Astrocyte (in vitro differentiated cells and primary cell): ENCODE measurements at regions not wholly inside any gene's neighbourhood (a gene's known extent, or its start where the extent isn't known, plus 50 kb on each side); places are given as distances from the start of the nearest gene placed in this dataset.

Experiments
- DNase-seq: peaks from one replicate; pipeline ENCODE4 v3.0.0-alpha.2; 2010; ENCODE audit warnings: low read depth
- FAIRE-seq: peaks from 2 replicates; lab custom pipeline; 2011; peaks lifted over from hg19 to GRCh38; lab: Jason Lieb, UNC
- H2AFZ ChIP-seq: 2 replicates; pipeline ENCODE4 v1.6.0; 2012; ENCODE audit warnings: low read depth, low read length, inconsistent platforms
- H3K27ac ChIP-seq: 2 replicates; pipeline ENCODE4 v1.5.1; 2011; ENCODE audit warnings: low read depth, low read length, inconsistent platforms
- H3K27me3 ChIP-seq: 2 replicates; pipeline ENCODE4 v1.6.0; 2011; ENCODE audit warnings: low read length, inconsistent platforms; ENCODE audit not compliant: insufficient read depth
- H3K36me3 ChIP-seq: 2 replicates; pipeline ENCODE4 v1.5.1; 2011; ENCODE audit warnings: low read length, inconsistent platforms; ENCODE audit not compliant: insufficient read depth
- H3K4me1 ChIP-seq: 2 replicates; pipeline ENCODE4 v1.5.1; 2011; ENCODE audit warnings: low read length, inconsistent platforms; ENCODE audit not compliant: insufficient read depth
- H3K4me2 ChIP-seq: 2 replicates; pipeline ENCODE4 v1.6.0; 2012; ENCODE audit warnings: low read length, inconsistent platforms
- H3K4me3 ChIP-seq: 2 replicates; pipeline ENCODE4 v1.5.1; 2011; ENCODE audit warnings: low read depth, mild to moderate bottlenecking, low read length, inconsistent platforms; ENCODE audit not compliant: insufficient read depth
- H3K79me2 ChIP-seq: 2 replicates; pipeline ENCODE4 v1.6.0; 2012; ENCODE audit warnings: mild to moderate bottlenecking, low read length, inconsistent platforms; ENCODE audit not compliant: insufficient read depth
- H3K9ac ChIP-seq: 2 replicates; pipeline ENCODE4 v1.6.0; 2012; ENCODE audit warnings: mild to moderate bottlenecking, low read length, inconsistent platforms
- H3K9me3 ChIP-seq: 2 replicates; pipeline ENCODE4 v1.5.1; 2012; ENCODE audit warnings: low read depth, mild to moderate bottlenecking, low read length, inconsistent platforms; ENCODE audit not compliant: insufficient read depth
- H4K20me1 ChIP-seq: 2 replicates; pipeline ENCODE4 v1.6.0; 2012; ENCODE audit warnings: low read length, inconsistent platforms; ENCODE audit not compliant: insufficient read depth
- H3K27ac Mint-ChIP-seq: one replicate; pipeline ENCODE4 v1.8.0; 2021; ENCODE audit warnings: mild to moderate bottlenecking, mixed read lengths; ENCODE audit not compliant: unreplicated experiment
- H3K27me3 Mint-ChIP-seq: one replicate; pipeline ENCODE4 v1.8.0; 2021; ENCODE audit warnings: low read depth, mixed read lengths; ENCODE audit not compliant: unreplicated experiment
- H3K36me3 Mint-ChIP-seq: one replicate; pipeline ENCODE4 v1.8.0; 2021; ENCODE audit warnings: low read depth, mixed read lengths; ENCODE audit not compliant: unreplicated experiment
- H3K4me1 Mint-ChIP-seq: one replicate; pipeline ENCODE4 v1.8.0; 2021; ENCODE audit warnings: low read depth, mixed read lengths; ENCODE audit not compliant: unreplicated experiment
- H3K4me3 Mint-ChIP-seq: one replicate; pipeline ENCODE4 v1.8.0; 2021; ENCODE audit warnings: mild to moderate bottlenecking, moderate library complexity, mixed read lengths; ENCODE audit not compliant: unreplicated experiment
- H3K9me3 Mint-ChIP-seq: one replicate; pipeline ENCODE4 v1.8.0; 2021; ENCODE audit warnings: mild to moderate bottlenecking, mixed read lengths; ENCODE audit not compliant: unreplicated experiment
- EZH2 ChIP-seq: IDR thresholded peaks from 2 replicates; pipeline ENCODE4 v1.6.1; 2012; ENCODE audit warnings: mild to moderate bottlenecking, low read length, inconsistent platforms; ENCODE audit not compliant: insufficient read depth
- TF ChIP-seq, protein P1 (sequence below): IDR thresholded peaks from 2 replicates; pipeline ENCODE4 v1.5.1; 2011; ENCODE audit warnings: low read depth, mild to moderate bottlenecking, inconsistent platforms, low read length, moderate library complexity; ENCODE audit not compliant: insufficient read depth

GRCh38 chr2:8215159-8215863 is 466.5 kb upstream of the ID2 start:
- no peak overlapping the region for H3K4me2 ChIP-seq
- no peaks in the 10 kb centered on the region for H3K4me1 ChIP-seq
- H3K9ac ChIP-seq = no peak overlapping the region
- H3K4me3 Mint-ChIP-seq = no peak overlapping the region
- H3K9me3 Mint-ChIP-seq = peaks cover 2% of the 10 kb centered on the region
- no peaks in the 10 kb centered on the region for H3K79me2 ChIP-seq
- no peaks in the 10 kb centered on the region for H3K36me3 ChIP-seq
- no peak overlapping the region for H3K4me3 ChIP-seq
- FAIRE-seq = no peak
- no peaks in the 10 kb centered on the region for H3K9me3 ChIP-seq
- H4K20me1 ChIP-seq = no peaks in the 10 kb centered on the region
- H3K27ac Mint-ChIP-seq = no peak overlapping the region
- H3K27me3 Mint-ChIP-seq = peaks cover 3% of the 10 kb centered on the region
- no peaks in the 10 kb centered on the region for H3K36me3 Mint-ChIP-seq
- no peaks in the 10 kb centered on the region for H3K4me1 Mint-ChIP-seq
- H3K27me3 ChIP-seq = no peaks in the 10 kb centered on the region
- no peak for TF ChIP-seq EZH2
- TF ChIP-seq, protein P1, sequence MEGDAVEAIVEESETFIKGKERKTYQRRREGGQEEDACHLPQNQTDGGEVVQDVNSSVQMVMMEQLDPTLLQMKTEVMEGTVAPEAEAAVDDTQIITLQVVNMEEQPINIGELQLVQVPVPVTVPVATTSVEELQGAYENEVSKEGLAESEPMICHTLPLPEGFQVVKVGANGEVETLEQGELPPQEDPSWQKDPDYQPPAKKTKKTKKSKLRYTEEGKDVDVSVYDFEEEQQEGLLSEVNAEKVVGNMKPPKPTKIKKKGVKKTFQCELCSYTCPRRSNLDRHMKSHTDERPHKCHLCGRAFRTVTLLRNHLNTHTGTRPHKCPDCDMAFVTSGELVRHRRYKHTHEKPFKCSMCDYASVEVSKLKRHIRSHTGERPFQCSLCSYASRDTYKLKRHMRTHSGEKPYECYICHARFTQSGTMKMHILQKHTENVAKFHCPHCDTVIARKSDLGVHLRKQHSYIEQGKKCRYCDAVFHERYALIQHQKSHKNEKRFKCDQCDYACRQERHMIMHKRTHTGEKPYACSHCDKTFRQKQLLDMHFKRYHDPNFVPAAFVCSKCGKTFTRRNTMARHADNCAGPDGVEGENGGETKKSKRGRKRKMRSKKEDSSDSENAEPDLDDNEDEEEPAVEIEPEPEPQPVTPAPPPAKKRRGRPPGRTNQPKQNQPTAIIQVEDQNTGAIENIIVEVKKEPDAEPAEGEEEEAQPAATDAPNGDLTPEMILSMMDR = no peak
- H2AFZ ChIP-seq = no peak overlapping the region
- DNase-seq = no peak
- no peak overlapping the region for H3K27ac ChIP-seq

GRCh38 chr2:8215982-8216381 is 465.9 kb upstream of the ID2 start:
- no peak overlapping the region for H3K4me2 ChIP-seq
- H3K4me1 ChIP-seq = no peaks in the 10 kb centered on the region
- no peaks in the 10 kb centered on the region for H3K9me3 ChIP-seq
- no peaks in the 10 kb centered on the region for H3K27me3 ChIP-seq
- TF ChIP-seq EZH2 = no peak
- TF ChIP-seq, protein P1 = no peak
- H3K9me3 Mint-ChIP-seq = peaks cover 2% of the 10 kb centered on the region
- no peak overlapping the region for H3K27ac Mint-ChIP-seq
- H3K4me1 Mint-ChIP-seq = no peaks in the 10 kb centered on the region
- H3K36me3 ChIP-seq = no peaks in the 10 kb centered on the region
- H3K4me3 ChIP-seq = no peak overlapping the region
- no peak overlapping the region for H3K4me3 Mint-ChIP-seq
- H3K27me3 Mint-ChIP-seq = peaks cover 7% of the 10 kb centered on the region
- FAIRE-seq = no peak
- no peaks in the 10 kb centered on the region for H3K79me2 ChIP-seq
- H2AFZ ChIP-seq = no peak overlapping the region
- no peak overlapping the region for H3K9ac ChIP-seq
- no peak overlapping the region for H3K27ac ChIP-seq
- DNase-seq = no peak
- no peaks in the 10 kb centered on the region for H4K20me1 ChIP-seq
- no peaks in the 10 kb centered on the region for H3K36me3 Mint-ChIP-seq

GRCh38 chr2:8216397-8216796 is 465.5 kb upstream of the ID2 start:
- TF ChIP-seq, protein P1 = no peak
- no peak for TF ChIP-seq EZH2
- H3K36me3 Mint-ChIP-seq = no peaks in the 10 kb centered on the region
- peaks cover 2% of the 10 kb centered on the region for H3K9me3 Mint-ChIP-seq
- FAIRE-seq (no peak), DNase-seq (no peak)
- no peak overlapping the region for H3K27ac ChIP-seq
- no peak overlapping the region for H2AFZ ChIP-seq
- no peaks in the 10 kb centered on the region for H4K20me1 ChIP-seq
- H3K4me1 Mint-ChIP-seq = no peaks in the 10 kb centered on the region
- H3K4me1 ChIP-seq = no peaks in the 10 kb centered on the region
- H3K36me3 ChIP-seq = no peaks in the 10 kb centered on the region
- no peak overlapping the region for H3K27ac Mint-ChIP-seq
- H3K9me3 ChIP-seq = no peaks in the 10 kb centered on the region
- H3K9ac ChIP-seq = no peak overlapping the region
- H3K27me3 ChIP-seq = no peaks in the 10 kb centered on the region
- no peak overlapping the region for H3K4me3 ChIP-seq
- peaks cover 7% of the 10 kb centered on the region for H3K27me3 Mint-ChIP-seq
- no peak overlapping the region for H3K4me2 ChIP-seq
- H3K79me2 ChIP-seq = no peaks in the 10 kb centered on the region
- no peak overlapping the region for H3K4me3 Mint-ChIP-seq
